Parathyroid adenoma (tissue), 2 donors: ENCODE measurements at regions not wholly inside any gene's neighbourhood (a gene's known extent, or its start where the extent isn't known, plus 50 kb on each side); places are given as distances from the start of the nearest gene placed in this dataset.

Experiments used
- H2AFZ ChIP-seq: fragments of 300-600 bp; sonication (generic); one replicate; pipeline ENCODE4 v1.7.0; 2017; ENCODE audit warnings: antibody characterized with exemption, mild to moderate bottlenecking
- H3K27ac ChIP-seq: fragments of 300-600 bp; sonication (generic); one replicate; pipeline ENCODE4 v1.7.0; 2017
- H3K27me3 ChIP-seq: fragments of 300-600 bp; sonication (generic); one replicate; pipeline ENCODE4 v1.7.0; 2017; ENCODE audit warnings: low read length; ENCODE audit not compliant: control insufficient read depth, insufficient read depth
- H3K36me3 ChIP-seq: fragments of 300-600 bp; sonication (generic); one replicate; pipeline ENCODE4 v1.7.0; 2017; ENCODE audit warnings: low read length; ENCODE audit not compliant: control insufficient read depth, insufficient read depth
- H3K4me1 ChIP-seq: fragments of 300-600 bp; sonication (generic); one replicate; pipeline ENCODE4 v1.7.0; 2017; ENCODE audit warnings: control low read depth
- H3K4me2 ChIP-seq: fragments of 300-600 bp; sonication (generic); one replicate; pipeline ENCODE4 v1.7.0; 2017; ENCODE audit warnings: low read length
- H3K4me3 ChIP-seq: fragments of 300-600 bp; sonication (generic); one replicate; pipeline ENCODE4 v1.7.0; 2017; ENCODE audit warnings: low read depth, low read length
- H3K79me2 ChIP-seq: fragments of 300-600 bp; sonication (generic); one replicate; pipeline ENCODE4 v1.7.0; 2017; ENCODE audit warnings: control low read depth
- H3K9ac ChIP-seq: fragments of 300-600 bp; sonication (generic); one replicate; pipeline ENCODE4 v1.7.0; 2017; ENCODE audit warnings: mild to moderate bottlenecking
- H3K9me3 ChIP-seq: fragments of 300-600 bp; sonication (generic); one replicate; pipeline ENCODE4 v1.7.0; 2017; ENCODE audit warnings: low read length; ENCODE audit not compliant: control insufficient read depth
- CTCF ChIP-seq: fragments of 300-600 bp; sonication (generic); IDR thresholded peaks from one replicate; pipeline ENCODE4 v1.7.0; 2017; ENCODE audit warnings: antibody characterized with exemption, mild to moderate bottlenecking
- donor health status: primary hyperparathyroidism.

- H3K9ac ChIP-seq: no peak overlapping the region
- TF ChIP-seq CTCF: no peak
- peaks cover 5% of the 10 kb centered on the region for H3K4me1 ChIP-seq
- no peaks in the 10 kb centered on the region for H3K27me3 ChIP-seq
- no peaks in the 10 kb centered on the region for H3K9me3 ChIP-seq
- H3K4me2 ChIP-seq: no peak overlapping the region
- no peak overlapping the region for H3K27ac ChIP-seq
- no peak overlapping the region for H3K4me3 ChIP-seq
- H2AFZ ChIP-seq: no peak overlapping the region
- no peaks in the 10 kb centered on the region for H3K36me3 ChIP-seq
- H3K79me2 ChIP-seq: no peaks in the 10 kb centered on the region
Measured at GRCh38 chr1:216823731-216824130, 100.5 kb upstream of the ESRRG start.

- Histone ChIP-seq H3K4me3 (peak overlapping the region; percentile 6), H3K79me2 (no peaks in the 10 kb centered on the region), H2AFZ (no peak overlapping the region), H3K9me3 (no peaks in the 10 kb centered on the region), H3K36me3 (no peaks in the 10 kb centered on the region), H3K27me3 (no peaks in the 10 kb centered on the region), H3K9ac (no peak overlapping the region), H3K27ac (no peak overlapping the region), H3K4me1 (peaks cover 5% of the 10 kb centered on the region), H3K4me2 (peak overlapping the region; percentile 35)
- no peak for TF ChIP-seq CTCF
Measured at GRCh38 chr1:216822480-216822879, 99.3 kb upstream of the ESRRG start.

- H3K27ac ChIP-seq: no peak overlapping the region
- no peak overlapping the region for H3K9ac ChIP-seq
- no peaks in the 10 kb centered on the region for H3K79me2 ChIP-seq
- H3K4me3 ChIP-seq: no peak overlapping the region
- no peaks in the 10 kb centered on the region for H3K36me3 ChIP-seq
- H3K27me3 ChIP-seq: no peaks in the 10 kb centered on the region
- H3K4me1 ChIP-seq: peaks cover 12% of the 10 kb centered on the region
- TF ChIP-seq CTCF: no peak
- H3K4me2 ChIP-seq: no peak overlapping the region
- no peak overlapping the region for H2AFZ ChIP-seq
- H3K9me3 ChIP-seq: no peaks in the 10 kb centered on the region
Measured at GRCh38 chr1:216820345-216820744, 97.1 kb upstream of the ESRRG start.

GRCh38 chr1:216818284-216818683 is 95.1 kb upstream of the ESRRG start:
- H3K4me3 ChIP-seq: no peak overlapping the region
- H3K4me1 ChIP-seq: peaks cover 15% of the 10 kb centered on the region
- H3K27ac ChIP-seq: no peak overlapping the region
- H3K9me3 ChIP-seq: no peaks in the 10 kb centered on the region
- H3K9ac ChIP-seq: no peak overlapping the region
- H3K36me3 ChIP-seq: no peaks in the 10 kb centered on the region
- H3K4me2 ChIP-seq: no peak overlapping the region
- no peaks in the 10 kb centered on the region for H3K27me3 ChIP-seq
- peaks cover 3% of the 10 kb centered on the region for H3K79me2 ChIP-seq
- no peak overlapping the region for H2AFZ ChIP-seq
- no peak for TF ChIP-seq CTCF

- H2AFZ ChIP-seq: no peak overlapping the region
- H3K9me3 ChIP-seq: no peaks in the 10 kb centered on the region
- H3K27ac ChIP-seq: peak overlapping the region; percentile 32
- peak overlapping the region; percentile 2 for H3K4me2 ChIP-seq
- peaks cover 13% of the 10 kb centered on the region for H3K4me1 ChIP-seq
- no peak for TF ChIP-seq CTCF
- H3K9ac ChIP-seq: no peak overlapping the region
- peaks cover 3% of the 10 kb centered on the region for H3K79me2 ChIP-seq
- H3K36me3 ChIP-seq: no peaks in the 10 kb centered on the region
- no peak overlapping the region for H3K4me3 ChIP-seq
- H3K27me3 ChIP-seq: no peaks in the 10 kb centered on the region
Measured at GRCh38 chr1:216815260-216816131, 92.3 kb upstream of the ESRRG start.
